Stomach (tissue), 4 donors: ENCODE measurements at regions not wholly inside any gene's neighbourhood (a gene's known extent, or its start where the extent isn't known, plus 50 kb on each side); places are given as distances from the start of the nearest gene placed in this dataset.
A peak's percentile ranks its signal among the peaks of the same experiment; 100 is the strongest.

ENCODE experiments used
- CTCF ChIP-seq, 7 experiments: fragments of 450-650 bp in 4 of 7; fragments of 200-600 bp in 3 of 7; sonication (generic) in 3 of 7; IDR thresholded peaks; one replicate each; pipeline ENCODE4 v1.5.1; 2016 to 2019; ENCODE audit warnings: antibody characterized with exemption in 7 of 7, control low read depth in 2 of 7, mild to moderate bottlenecking in 1 of 7
- EP300 ChIP-seq: sonication (generic); formaldehyde crosslinking; IDR thresholded peaks from one replicate; pipeline ENCODE4 v1.6.1; 2017; ENCODE audit warnings: antibody characterized with exemption
- POLR2A ChIP-seq, 4 donors: fragments of 450-650 bp; IDR thresholded peaks; one replicate each; pipeline ENCODE4 v1.6.1; 2016; ENCODE audit warnings: antibody characterized with exemption in 4 of 4, control low read depth in 2 of 4, mild to moderate bottlenecking in 1 of 4, moderate library complexity in 1 of 4

- peak in 2 of 7 experiments; percentile 10 to 19 for TF ChIP-seq CTCF (IDR thresholded peaks at IDR 0.05)
- TF ChIP-seq POLR2A (IDR thresholded peaks at IDR 0.05) = no peak
- TF ChIP-seq EP300 = no peak
Observed at GRCh38 chr5:63125862-63126261, 547.2 kb downstream of the LRRC70 start.
